ENCODE measurements at regions not wholly inside any gene's neighbourhood (a gene's known extent, or its start where the extent isn't known, plus 50 kb on each side); places are given as distances from the start of the nearest gene placed in this dataset.

GRCh38 chr16:73738266-73738665 lies 558.3 kb upstream of the PSMD7 start:
- DNase-seq = no peak

DNA sequence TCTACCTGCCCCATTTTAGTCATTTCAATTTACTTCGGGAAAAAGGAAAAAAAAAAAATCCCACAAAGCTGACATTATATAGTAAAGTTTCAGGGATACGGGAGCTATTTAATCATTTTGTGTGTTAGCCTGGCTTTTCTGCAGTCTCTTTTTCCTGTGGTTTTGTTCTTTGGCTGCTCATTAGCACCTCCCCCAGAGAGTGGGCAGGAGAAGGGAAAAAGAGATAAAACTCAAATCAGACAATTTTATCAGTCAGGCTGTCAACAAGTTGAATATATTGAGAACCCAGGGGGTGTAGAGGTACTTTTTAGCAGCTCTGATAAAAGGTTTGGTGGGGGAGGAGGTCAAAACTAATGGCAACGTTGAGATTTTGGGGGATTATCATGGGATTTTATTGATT lies 559.0 kb upstream of the PSMD7 start:
- DNase-seq = no peak

DNA sequence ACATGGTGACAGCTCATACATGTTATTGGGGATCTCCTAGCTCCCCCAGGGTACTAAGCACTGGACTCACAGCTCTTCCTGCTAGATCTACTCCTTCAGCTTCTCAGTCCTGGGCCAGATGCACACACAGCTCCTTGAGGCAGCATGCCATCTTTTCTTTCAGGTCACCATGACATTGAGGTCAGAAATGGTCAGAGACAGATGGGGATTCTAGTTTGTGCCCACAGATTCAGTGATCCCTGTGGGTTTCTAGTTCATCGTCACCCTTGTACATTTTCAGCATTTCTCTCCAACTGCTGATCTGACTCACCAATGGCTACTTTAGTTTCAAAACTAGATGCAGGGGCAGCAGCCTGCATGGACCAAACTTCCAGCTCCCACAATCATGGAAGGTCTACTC lies 560.7 kb upstream of the PSMD7 start:
- no peak for DNase-seq

- peak; percentile 1 to 37 (median 21) for DNase-seq
Observed at GRCh38 chr16:73735018-73735417, 561.6 kb upstream of the PSMD7 start.

DNA sequence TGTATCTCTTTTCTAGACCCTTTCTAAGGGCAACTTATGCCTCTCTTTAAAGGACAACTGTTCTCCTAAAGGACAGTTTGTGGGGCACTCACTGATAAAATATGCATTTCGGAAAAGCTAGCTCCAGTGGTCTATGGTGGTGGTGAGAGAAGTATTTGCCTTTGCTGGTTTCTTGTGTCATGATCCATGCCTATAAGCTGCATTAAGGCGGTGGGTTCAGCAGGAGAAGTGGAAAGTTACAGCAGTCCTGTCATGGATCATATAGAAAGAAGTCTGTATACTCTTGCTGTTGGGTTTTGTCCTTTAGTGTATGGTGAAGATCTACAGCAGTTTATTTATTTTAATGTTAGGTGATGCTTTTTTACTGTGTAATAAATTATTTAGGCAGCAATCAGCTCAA lies 563.9 kb upstream of the PSMD7 start:
- DNase-seq = no peak

- DNase-seq = no peak
Observed at GRCh38 chr16:73732143-73732542, 564.5 kb upstream of the PSMD7 start.

DNA sequence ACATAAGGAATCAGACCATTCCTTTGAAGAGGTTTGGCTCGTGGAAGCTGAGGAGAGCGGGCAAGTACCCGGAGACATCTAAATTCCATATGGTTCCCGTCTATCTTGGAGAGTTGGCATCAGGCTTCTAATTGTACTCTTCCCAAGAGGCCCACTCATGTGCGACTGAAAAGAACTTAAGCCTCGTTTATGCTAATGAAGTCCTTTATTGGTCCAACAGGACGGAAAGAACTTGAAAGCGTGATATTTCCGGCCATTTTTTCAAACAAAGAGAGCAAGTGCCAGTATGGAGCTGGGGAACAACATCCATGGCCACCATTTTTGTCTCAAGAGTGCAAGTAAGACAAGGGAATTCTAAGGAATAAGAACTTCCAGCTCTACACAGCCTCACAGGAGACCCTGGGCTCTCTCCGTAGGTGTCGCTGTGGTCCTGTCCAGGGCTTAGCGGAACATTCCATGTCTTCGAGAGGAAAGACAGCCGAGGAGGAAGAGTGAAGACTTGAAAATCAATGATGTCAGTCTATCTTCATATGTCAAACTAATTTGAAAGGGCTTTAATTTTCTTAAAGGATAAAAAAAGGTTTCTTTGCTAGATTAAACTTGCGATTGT lies 566.0 kb upstream of the PSMD7 start:
- no peak for DNase-seq

DNA sequence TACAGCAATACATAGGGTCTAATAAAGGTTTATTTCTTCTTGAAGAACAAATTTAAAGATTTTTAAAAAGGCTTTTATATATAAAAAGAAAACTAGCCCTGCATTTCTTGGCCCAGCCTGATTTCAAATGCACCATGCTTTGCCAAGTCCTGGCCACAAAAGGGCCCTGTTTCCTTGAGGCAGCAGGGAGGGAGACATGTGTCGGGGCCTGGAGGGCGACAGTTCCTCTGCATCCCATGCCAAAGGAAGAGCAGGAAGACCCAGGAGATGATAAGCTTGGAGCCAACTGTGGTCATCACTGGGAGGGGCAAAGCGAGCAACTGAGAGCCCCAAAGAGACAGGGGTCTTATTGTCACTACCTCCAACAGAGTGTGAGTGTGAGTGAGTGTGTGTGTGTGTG lies 571.5 kb upstream of the PSMD7 start:
- no peak for DNase-seq

DNA sequence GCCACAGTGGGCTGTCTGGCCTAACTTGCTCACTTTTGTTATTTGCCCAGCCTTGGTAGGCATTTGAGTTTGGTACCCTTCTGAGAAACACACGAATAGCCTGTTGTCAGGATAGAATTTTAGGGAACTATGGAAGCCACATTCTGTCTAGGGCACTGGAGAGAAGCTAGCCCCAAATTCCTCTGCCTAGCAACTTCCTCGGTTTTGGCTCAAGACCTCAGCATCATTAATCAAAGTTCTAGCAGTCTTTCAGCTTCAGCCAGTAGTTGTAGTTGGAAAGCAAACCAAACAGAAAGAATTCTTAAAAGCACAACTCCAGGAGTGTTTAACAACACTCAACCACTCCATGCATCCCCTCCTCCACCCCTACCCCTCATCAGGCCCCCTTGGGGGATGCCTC lies 572.1 kb upstream of the PSMD7 start:
- no peak for DNase-seq

- DNase-seq = no peak
Observed at GRCh38 chr16:73717266-73717974, 579.2 kb upstream of the PSMD7 start.

GRCh38 chr16:73714976-73715375 lies 581.6 kb upstream of the PSMD7 start:
- no peak for DNase-seq

- DNase-seq = peak in 2 of 3 donors; percentile 5 to 15
Observed at GRCh38 chr16:73713778-73714495, 582.7 kb upstream of the PSMD7 start.

DNA sequence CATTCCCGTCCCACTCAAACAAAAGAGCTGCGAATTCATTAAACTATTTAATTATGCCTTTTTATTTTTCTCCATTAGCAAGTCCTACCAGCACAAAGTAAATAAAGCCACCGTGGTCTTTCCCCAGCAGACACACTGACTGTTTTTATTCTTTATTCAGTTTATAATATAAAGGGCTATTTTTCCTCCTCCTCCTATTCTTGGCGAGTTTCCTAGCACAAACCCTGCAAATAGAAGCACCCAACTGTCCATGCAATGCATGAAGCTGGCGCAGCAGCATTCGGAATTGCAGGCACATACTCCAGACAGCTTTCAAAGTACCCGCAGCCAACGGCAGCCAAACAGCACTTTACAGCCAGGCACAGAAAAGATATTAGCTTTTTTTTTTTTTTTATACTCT lies 583.4 kb upstream of the PSMD7 start:
- no peak for DNase-seq

DNA sequence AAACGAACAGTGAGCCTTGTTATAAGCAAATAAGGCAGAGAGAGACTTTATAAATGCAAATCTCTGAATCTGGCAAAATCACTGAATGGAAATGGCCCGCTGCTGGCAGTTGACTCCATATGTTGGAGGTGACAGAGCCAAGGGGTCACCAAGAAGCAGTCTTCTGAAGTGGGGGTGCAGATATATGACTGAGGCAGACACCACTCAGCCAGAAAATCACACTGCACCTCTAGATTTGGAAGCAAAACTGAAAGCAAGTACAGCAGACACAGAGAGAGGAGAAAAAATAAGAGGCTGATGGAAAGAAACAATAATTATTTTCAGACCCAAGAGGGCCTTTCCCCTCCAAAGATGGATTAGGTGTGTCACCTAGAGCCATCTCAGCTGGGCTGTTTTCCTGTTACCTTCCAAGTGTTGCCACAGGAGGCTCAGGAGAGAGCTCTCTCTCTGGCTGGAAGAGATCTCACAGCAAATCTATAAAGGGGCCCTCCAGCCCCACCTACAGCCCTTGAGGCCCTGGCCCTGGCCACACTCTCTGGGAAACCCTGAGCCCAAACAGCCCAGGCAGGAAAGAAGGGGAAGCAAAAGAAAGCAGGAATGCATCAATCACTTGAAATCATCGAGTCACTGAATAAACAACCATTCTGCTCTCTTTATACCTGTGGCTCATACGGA lies 585.1 kb upstream of the PSMD7 start:
- DNase-seq = no peak

- DNase-seq = no peak
Observed at GRCh38 chr16:73710526-73710925, 586.1 kb upstream of the PSMD7 start.

DNA sequence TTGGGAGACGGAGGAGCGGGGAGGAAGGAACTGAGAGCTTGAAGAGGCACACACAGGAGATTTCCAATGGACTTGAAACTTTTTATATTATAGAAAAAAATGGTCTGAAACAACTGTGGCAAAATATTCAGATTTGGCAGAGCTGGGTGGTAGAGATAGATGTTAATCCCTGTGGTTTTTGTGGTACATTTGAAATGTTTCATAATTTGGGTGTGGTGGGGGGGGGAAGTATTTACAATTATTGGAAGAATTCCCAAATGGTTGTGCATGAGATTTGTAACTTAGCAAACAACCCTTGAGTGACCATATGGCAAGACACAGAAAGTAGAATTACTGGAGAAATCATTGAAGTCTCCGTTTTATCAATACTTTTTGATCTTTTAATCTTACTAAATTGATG lies 588.8 kb upstream of the PSMD7 start:
- DNase-seq = no peak

DNA sequence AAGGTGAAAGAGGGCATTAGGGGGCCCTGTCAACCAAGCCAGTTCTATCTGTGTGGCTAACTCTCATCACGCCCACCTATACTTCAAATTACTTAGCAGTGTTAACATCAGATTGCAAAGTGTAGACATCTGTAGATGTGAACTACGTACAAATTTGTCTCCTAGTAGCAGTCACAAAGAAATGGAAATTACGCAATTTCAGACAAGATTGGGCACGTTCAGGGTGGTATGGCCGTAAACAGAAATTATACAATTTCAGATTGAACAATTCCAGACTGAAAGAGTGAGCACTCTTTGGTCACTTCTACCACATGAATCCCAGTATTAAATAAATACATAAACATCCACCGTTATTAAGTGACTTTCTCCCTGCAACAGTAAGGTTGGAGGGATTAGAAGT lies 592.7 kb upstream of the PSMD7 start:
- no peak for DNase-seq

GRCh38 chr16:73697336-73697735 lies 599.3 kb upstream of the PSMD7 start:
- no peak for DNase-seq

- no peak for DNase-seq
Observed at GRCh38 chr16:73692861-73693260, 603.8 kb upstream of the PSMD7 start.

- DNase-seq = no peak
Observed at GRCh38 chr16:73683804-73684203, 612.8 kb upstream of the PSMD7 start.

GRCh38 chr16:73672135-73672534 lies 624.2 kb upstream of the ZFHX3 start:
- DNase-seq = no peak

DNA sequence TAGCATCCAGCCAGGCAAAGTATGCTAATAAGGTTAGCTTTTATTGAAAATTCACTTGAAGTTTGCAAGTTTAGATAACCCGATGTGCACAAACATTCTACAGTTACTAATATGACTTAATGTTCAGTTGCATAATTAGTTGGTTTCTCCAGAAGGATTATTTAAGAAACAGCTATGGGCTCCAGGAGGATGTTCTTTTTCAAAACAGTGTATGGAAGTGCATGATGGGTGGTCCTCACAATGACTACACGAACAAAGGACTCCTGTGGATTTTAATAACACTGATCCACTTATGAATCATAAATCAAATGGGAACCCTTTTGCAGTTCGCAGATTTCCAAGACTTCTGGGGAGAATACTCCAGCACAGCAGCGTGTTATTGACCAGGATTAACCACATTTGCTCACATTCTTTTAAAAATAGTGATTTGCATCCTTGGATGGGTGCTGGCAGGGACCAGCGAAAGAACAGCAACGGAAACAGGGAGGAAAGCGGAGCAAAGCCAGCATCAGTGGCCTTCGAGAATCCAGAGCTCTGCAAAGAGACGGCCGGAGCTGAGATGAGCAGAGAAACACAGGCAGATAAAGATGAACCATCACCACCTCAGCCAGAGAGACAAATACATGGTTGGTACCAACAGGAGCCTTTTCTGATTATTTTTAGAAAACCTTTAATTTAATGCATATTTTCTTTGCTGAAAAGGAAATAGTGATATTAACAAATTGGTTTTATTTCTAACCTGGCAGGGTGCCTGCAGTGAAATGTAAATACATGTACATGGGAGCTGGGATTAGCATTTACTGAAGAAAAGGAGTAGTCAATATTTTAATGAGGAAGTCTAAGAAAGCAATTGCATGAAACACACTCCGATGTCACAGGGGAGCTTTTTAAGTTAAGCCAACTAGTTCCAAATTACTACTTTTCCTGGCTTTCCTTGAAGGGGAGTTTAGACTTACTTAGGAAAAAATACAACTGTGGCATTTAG lies 623.2 kb upstream of the ZFHX3 start:
- no peak for DNase-seq
